ENCODE measurements at regions not wholly inside any gene's neighbourhood (a gene's known extent, or its start where the extent isn't known, plus 50 kb on each side); places are given as distances from the start of the nearest gene placed in this dataset.

- no peak for DNase-seq (ENCODE audit: low read depth, low spot score)
- no TSS peak for BruUV-seq (replicated peaks)
- in situ Hi-C loops (cut with HindIII; ENCODE audit: low pct_unique_long_range_greater_than_20kb, low sequenced_read_pairs): no loop called here
- H3K36me3 ChIP-seq (ENCODE audit: control insufficient read depth, insufficient read depth, low read length): no peaks in the 10 kb centered on the region
- CTCF ChIA-PET: no interaction called here
- ATAC-seq: no peak
- POLR2A ChIA-PET: no interaction called here
- no peaks in the 10 kb centered on the region for H3K4me1 ChIP-seq (ENCODE audit: control insufficient read depth, insufficient read depth, low read length)
- no peaks in the 10 kb centered on the region for H3K9me3 ChIP-seq (ENCODE audit: control insufficient read depth, insufficient read depth, low read depth, low read length)
- no peaks in the 10 kb centered on the region for H3K27me3 ChIP-seq (ENCODE audit: control insufficient read depth, insufficient read depth, low read length)
- H3K27ac ChIP-seq (ENCODE audit: low read length): no peak overlapping the region
- no peak overlapping the region for H3K4me3 ChIP-seq (ENCODE audit: low read depth in 2 of 2, low read length in 2 of 2)
- TF ChIP-seq SIN3A (IDR thresholded peaks at IDR 0.05; ENCODE audit: borderline replicate concordance, insufficient read depth, low read depth, low read length): no peak
- TF ChIP-seq TCF7L2 (IDR thresholded peaks at IDR 0.05; ENCODE audit: low read depth, low read length): no peak
- no peak for TF ChIP-seq REST (IDR thresholded peaks at IDR 0.05; ENCODE audit: insufficient read depth in 1 of 2, low read depth in 2 of 2, low read length in 1 of 2)
- TF ChIP-seq CTCF (IDR thresholded peaks at IDR 0.05): no peak
- no peak for TF ChIP-seq POLR2AphosphoS5 (IDR thresholded peaks at IDR 0.05; ENCODE audit: low read depth, low read length)
- intact Hi-C loops (cut with micrococcal nuclease; ENCODE audit: unreplicated experiment): no loop called here
These were observed 356.8 kb downstream of the OSTF1 start for GRCh38 chr9:75445144-75445543.

DNA sequence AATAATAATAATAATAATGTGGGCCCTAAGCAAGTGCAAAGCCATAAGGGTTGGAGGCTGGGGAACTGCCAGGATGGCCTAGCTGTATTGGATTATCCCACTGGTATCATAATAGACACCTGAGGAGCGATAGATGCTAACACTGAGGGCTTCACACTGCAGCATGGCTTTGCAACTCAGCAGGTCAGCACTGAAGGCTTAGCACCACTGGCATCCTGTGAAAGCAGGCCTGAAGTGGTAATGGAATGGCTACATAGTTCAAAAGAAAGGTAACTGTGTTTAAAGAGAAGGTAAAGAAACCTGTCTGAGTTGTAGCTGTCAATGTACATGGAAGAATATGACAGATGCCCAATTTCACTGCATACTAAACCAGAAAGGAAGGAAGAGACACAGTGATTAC lies 359.0 kb downstream of the OSTF1 start:
- POLR2A ChIA-PET: no interaction called here
- in situ Hi-C loops (cut with HindIII; ENCODE audit: low pct_unique_long_range_greater_than_20kb, low sequenced_read_pairs): no loop called here

More for the DNA sequence above, 359.0 kb downstream of the OSTF1 start:
- H3K9me3 ChIP-seq (ENCODE audit: control insufficient read depth, insufficient read depth, low read depth, low read length): no peaks in the 10 kb centered on the region
- no TSS peak for BruUV-seq (replicated peaks)
- CTCF ChIA-PET: no interaction called here
- H3K27me3 ChIP-seq (ENCODE audit: control insufficient read depth, insufficient read depth, low read length): no peaks in the 10 kb centered on the region
- DNase-seq (ENCODE audit: low read depth, low spot score) (no peak), ATAC-seq (no peak)
- no peak overlapping the region for H3K27ac ChIP-seq (ENCODE audit: low read length)
- H3K36me3 ChIP-seq (ENCODE audit: control insufficient read depth, insufficient read depth, low read length): no peaks in the 10 kb centered on the region
- H3K4me1 ChIP-seq (ENCODE audit: control insufficient read depth, insufficient read depth, low read length): no peaks in the 10 kb centered on the region
- H3K4me3 ChIP-seq (ENCODE audit: low read depth in 2 of 2, low read length in 2 of 2): no peak overlapping the region
- intact Hi-C loops (cut with micrococcal nuclease; ENCODE audit: unreplicated experiment): no loop called here
- TF ChIP-seq REST (IDR thresholded peaks at IDR 0.05; ENCODE audit: insufficient read depth in 1 of 2, low read depth in 2 of 2, low read length in 1 of 2) (no peak), TCF7L2 (IDR thresholded peaks at IDR 0.05; ENCODE audit: low read depth, low read length) (no peak), CTCF (IDR thresholded peaks at IDR 0.05) (no peak), SIN3A (IDR thresholded peaks at IDR 0.05; ENCODE audit: borderline replicate concordance, insufficient read depth, low read depth, low read length) (no peak), POLR2AphosphoS5 (IDR thresholded peaks at IDR 0.05; ENCODE audit: low read depth, low read length) (no peak)
